GM18520 (cell line): ENCODE measurements at regions not wholly inside any gene's neighbourhood (a gene's known extent, or its start where the extent isn't known, plus 50 kb on each side); places are given as distances from the start of the nearest gene placed in this dataset.
"Not testable (repeated sequence)": the region's sequence is repeated elsewhere in the genome, so short reads cannot be mapped to it uniquely, and the experiment has no call there.

Source experiments
- ATAC-seq: cut with Tn5 transposase; IDR thresholded peaks from one replicate; pipeline ENCODE4 v1.9.1; 2021; ENCODE audit not compliant: unreplicated experiment

DNA sequence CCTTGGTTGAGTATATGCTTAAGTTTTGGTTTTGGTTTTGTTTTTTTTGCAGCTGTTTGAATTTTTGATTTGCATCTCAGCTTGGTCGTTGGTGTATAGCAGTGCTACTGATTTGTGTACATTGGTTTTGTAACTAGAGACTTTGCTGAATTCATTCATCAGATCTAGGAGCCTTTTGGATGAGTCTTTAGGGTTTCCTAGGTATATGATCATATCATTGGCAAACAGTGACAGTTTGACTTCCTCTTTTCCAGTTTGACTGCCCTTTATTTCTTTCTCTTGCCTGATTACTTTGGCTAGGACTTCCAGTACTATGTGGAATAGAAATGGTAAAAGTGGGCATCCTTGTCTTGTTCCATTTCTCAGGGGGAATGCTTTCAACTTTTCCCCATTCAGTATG lies 1174.9 kb downstream of the PLA2G4A start:
- ATAC-seq = not testable (repeated sequence)

GRCh38 chr1:188004849-188005248 lies 1176.1 kb downstream of the PLA2G4A start:
- ATAC-seq = no peak

GRCh38 chr1:188006354-188006753 lies 1177.6 kb downstream of the PLA2G4A start:
- ATAC-seq = no peak

DNA sequence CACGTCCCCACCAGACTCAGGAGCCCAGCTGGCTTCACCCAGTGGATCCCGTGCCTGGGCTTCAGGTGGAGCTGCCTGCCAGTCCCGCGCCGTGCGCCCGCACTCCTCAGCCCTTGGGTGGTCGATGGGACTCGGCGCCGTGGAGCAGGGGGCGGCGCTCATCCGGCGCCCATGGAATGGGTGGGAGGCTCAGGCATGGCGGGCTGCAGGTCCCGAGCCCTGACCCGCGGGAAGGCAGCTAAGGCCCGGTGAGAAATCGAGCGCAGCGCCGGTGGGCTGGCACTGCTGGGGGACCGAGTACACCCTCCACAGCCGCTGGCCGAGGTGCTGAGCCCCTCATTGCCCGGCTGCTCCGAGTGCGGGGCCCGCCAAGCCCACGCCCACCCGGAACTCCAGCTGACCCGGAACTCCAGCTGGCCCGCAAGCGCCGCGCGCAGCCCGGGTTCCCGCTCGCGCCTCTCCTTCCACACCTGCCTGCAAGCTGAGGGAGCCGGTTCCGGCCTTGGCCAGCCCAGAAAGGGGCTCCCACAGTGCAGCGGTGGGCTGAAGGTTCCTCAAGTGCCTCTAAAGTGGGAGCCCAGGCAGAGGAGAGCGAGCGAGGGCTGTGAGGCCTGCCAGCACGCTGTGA lies 1184.6 kb downstream of the PLA2G4A start:
- not testable (repeated sequence) for ATAC-seq

- ATAC-seq = no peak
Measured at GRCh38 chr1:188017921-188018320, 1189.2 kb downstream of the PLA2G4A start.

DNA sequence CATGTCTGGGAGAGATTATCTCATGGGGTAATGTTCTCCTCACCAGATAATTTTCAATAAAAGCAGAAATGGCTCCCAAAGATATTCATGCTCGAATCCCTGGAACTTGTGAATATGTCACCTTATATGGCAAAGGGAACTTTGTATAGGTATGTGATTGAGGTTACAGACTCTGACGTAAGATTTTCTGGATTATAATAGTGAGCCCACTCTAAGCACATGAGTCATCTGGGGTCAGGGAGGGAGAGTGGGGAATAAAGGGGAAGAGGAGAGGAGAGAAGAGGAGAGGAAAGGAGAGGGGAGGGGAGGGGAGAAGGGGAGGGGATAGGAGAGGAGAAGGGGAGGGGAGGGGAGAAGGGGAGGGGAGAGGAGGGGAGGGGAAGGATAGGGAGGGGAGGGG lies 1193.9 kb downstream of the PLA2G4A start:
- ATAC-seq = no peak

- ATAC-seq = no peak
Measured at GRCh38 chr1:188023206-188023605, 1194.5 kb downstream of the PLA2G4A start.

DNA sequence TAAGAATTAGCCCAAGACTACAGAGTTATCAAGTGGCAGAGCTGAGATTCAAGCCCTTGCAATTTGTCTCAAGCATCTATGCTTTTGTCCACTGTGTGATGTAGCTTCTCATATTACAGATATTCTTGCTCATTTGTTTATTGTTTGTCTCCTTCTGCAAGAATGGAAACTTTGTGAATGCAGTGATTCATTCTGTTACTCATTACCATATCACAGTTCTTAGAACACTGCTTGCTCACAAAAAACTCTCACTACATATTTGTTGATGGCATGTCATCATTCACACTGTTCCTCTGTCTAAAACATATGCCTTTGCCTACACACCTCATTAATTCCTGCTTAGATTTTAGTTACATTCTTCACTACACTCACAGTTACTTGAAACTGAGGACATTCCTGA lies 1198.9 kb downstream of the PLA2G4A start:
- ATAC-seq = peak; percentile 96

DNA sequence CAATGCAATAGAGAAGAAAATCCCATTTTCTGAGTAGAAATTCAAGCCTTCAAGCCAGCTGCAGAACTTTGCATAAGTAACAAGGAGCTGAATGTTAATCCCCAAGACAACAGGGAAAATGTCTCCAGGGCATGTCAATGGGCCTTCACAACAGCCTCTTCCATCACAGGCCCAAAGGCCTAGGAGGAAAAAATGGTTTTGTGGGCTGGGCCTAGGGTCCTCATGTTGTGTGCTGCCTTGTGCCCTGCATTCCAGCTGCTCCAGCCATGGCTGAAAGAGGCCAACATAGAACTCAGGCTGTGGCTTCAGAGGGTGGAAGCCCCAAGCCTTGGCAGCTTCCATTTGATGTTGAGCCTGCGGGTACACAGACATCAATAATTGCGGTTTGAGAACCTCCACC lies 1208.8 kb downstream of the PLA2G4A start:
- not testable (repeated sequence) for ATAC-seq

- ATAC-seq = no peak
Measured at GRCh38 chr1:188043536-188044245, 1214.9 kb downstream of the PLA2G4A start.

- no peak for ATAC-seq
Measured at GRCh38 chr1:188050250-188050649, 1221.5 kb downstream of the PLA2G4A start.

DNA sequence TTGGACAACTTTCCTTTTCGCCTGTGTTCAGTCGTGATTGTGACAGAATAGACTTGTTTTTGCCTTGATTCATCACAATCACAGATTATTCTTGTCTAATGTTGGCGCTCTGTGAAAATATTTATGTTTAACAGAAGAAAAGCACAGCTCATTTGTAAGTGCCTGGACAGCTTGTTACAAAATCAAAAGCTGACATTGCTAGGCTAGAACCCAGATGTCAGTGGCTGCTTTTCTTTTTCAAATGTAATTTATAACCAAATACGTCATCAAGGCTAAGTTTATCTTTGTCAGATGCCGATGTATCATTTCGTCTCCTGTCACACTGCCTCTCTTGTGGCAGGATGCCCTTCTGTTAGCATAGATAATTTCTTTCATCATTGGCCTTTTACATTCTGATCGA lies 1227.3 kb downstream of the PLA2G4A start:
- no peak for ATAC-seq

DNA sequence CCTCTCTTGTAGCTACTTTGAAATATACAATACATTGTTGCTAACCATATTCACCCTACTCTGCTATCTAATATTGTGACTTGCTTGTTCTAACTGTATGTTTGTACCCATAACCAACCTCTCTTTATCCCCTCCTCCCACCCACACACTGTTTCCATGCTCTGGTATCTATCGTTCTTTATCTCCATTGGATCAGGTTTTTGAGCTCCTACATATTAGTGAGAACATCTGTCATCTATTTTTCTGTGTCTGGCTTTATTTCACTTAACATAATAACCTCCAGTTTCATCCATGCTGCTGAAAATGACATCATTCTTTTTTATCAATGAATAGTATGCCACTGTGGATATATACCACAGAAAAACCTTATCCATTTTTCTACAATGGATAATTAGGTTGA lies 1230.1 kb downstream of the PLA2G4A start:
- ATAC-seq = no peak

DNA sequence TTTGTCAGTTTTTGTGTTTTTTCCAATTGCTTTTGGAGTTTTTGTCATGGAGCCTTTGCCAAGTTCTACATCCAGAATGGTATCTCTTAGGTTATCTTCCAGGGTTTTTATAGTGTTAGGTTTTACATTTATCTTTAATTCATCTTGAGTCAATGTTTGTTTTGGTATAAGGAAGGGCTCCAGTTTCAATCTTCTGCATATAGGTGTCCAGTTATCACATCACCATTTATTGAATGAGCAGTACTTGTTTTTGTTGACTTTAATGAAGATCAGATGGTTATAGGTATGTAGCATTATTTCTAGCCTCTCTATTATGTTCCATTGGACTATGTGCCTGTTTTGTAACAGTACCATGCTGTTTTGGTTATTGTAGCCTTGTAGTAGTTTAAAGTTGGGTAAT lies 1233.1 kb downstream of the PLA2G4A start:
- no peak for ATAC-seq

GRCh38 chr1:188062456-188062855 lies 1233.7 kb downstream of the PLA2G4A start:
- ATAC-seq = no peak

DNA sequence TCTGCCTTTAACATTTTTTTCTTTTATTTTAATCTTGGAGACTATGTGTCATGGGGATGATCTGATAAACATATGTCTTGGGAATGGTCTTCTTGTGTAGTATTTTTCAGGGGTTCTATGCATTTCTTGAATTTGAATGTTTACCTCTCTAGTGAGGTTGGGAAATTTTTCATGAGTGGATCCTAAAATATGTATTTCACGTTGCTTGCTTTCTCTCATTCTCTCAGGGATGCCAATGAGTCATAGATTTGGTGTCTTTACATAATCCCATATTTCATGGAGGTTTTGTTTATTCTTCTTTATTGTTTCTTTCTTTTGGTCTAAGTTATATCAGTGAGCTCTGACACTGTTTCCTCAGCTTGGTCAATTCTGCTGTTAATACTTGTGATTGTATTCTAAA lies 1237.2 kb downstream of the PLA2G4A start:
- ATAC-seq = no peak

DNA sequence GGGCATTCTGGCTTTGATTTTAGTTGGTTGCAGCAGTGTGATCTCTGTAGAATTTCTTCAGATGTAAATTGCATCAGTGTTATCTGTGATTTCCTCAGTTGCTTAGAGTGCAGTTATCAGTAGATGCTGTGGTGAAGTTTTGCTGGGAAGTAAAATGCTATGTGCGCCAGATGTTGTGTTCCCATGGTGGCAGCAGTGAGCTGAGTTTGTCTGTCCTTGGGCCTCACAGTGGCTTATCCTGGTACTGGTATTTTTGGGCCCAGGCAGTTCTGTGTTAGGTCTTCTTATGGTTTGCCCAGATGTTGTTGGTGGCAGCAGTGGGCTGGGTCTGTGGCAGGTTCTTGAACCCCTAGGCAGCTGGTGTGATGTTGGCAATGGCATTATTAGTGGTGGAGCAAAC lies 1242.1 kb downstream of the PLA2G4A start:
- ATAC-seq = no peak

DNA sequence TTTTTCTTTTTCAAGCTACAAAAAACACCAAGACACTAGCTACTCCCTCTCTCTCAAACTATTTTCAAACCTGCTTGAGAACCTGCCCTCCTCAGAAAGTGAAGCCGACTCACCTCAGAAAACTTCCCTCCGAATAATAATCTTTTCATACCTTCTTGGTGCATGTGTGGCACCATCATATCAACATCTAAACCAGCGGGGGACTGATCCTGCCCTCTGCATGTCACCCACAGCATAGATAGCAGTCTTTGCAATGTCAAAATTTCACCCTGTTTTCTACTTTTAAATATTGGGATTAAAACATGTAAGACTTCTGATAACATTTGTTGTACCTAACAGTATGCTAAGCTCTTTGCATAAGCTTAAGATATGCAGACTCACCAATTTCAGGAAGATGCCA lies 1260.3 kb downstream of the PLA2G4A start:
- no peak for ATAC-seq

DNA sequence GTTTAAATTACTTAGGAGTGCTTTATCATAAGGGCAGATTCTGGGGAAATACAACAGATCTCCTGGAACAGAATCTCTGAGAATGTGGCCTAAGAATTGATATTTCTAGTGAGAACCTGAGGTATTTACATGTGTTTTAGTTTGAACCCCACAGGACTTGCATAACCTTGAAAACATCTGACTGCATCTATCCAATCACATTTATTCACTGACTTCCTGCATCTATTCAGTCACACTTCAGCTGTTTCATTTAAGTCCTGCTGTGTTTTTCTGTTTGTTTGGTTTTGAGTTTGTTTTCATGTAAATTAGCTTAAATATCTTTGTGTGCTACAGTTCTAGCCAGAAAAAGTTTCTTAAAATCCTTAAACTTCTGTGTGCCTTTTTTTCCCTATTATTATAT lies 1260.7 kb downstream of the PLA2G4A start:
- no peak for ATAC-seq

DNA sequence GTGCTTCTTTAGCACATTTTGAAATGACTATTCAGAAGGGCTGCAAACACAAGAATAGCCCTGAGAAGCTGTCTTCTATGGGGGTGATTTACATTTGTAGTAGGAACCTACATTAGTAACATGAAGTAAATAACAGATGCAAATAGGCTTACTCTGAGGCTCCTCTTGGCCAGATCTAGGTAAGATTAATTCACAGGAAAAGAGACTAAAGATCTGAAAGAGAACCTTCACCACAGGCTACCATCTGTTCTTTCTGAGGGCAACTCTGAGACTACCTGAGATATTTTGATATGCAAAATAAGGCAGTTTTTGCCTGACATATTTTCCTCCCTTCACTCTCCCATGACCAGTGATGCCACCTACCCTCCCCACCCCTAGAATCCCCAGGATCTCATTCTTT lies 1267.8 kb downstream of the PLA2G4A start:
- no peak for ATAC-seq

GRCh38 chr1:188117436-188117835 lies 1288.7 kb downstream of the PLA2G4A start:
- no peak for ATAC-seq

DNA sequence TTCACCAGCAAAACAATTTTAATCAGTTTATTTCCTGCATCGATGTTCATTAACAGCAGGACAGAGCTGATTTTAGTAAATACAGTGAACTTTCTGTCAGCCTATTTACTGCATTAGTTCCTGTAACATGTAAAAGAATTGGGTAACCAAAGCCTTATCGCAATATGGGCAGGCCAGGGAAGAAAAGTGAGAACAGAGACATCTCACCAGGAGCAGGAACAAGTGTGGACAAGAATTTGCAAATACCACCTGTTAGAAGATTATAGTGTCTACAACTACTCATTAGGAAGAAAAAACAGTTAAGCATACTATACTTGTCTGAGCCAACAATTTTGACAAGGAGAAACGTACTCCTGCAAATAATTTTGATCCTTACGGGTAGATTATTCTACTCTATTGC lies 1293.9 kb downstream of the PLA2G4A start:
- no peak for ATAC-seq

DNA sequence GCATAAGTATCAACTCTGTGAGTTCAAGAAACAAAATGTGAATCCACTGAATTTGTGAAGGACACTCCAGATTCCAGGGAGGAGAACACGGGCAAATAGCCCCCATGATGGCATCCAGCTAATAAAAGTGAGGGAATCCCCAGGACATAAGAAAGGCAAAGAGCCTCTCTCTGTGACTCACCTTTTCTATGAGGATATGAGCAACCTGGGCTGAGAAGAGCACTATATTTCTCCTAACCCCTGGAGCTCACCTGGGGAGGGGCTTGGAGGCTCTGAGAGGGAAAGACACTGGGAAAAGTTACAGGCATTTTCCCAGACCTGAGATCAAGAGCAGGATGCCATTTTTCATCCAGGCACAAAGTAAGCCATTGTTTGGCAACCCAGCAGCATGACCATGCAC lies 1298.8 kb downstream of the PLA2G4A start:
- ATAC-seq = no peak
